A549 (cell line): ENCODE measurements at regions not wholly inside any gene's neighbourhood (a gene's known extent, or its start where the extent isn't known, plus 50 kb on each side); places are given as distances from the start of the nearest gene placed in this dataset.

Experiments
- CBX8 ChIP-seq: fragments of 200-600 bp; sonication (generic); IDR thresholded peaks from 2 replicates; pipeline ENCODE4 v1.6.1; 2016
- CTCF ChIP-seq: fragments of >200 bp; sonication (Bioruptor Twin); formaldehyde crosslinking; IDR thresholded peaks from 3 replicates; pipeline ENCODE4 v1.5.1; 2016
- FOSL2 ChIP-seq, 2 experiments: fragments of 450-650 bp in 1 of 2; fragments of >200 bp in 1 of 2; sonication (Bioruptor Twin) in 1 of 2; formaldehyde crosslinking; IDR thresholded peaks; 2 replicates each; pipeline versions ENCODE4 v1.5.0 to v1.6.1; 2016 to 2020; ENCODE audit warnings: mild to moderate bottlenecking in 1 of 2, moderate library complexity in 1 of 2
- JUN ChIP-seq, 2 experiments: fragments of >200 bp; sonication (Bioruptor Twin); formaldehyde crosslinking; IDR thresholded peaks; 2 replicates in 1 of 2; 3 replicates in 1 of 2; pipeline ENCODE4 v1.6.1; 2016 to 2017
- JUNB ChIP-seq: fragments of >200 bp; sonication (Bioruptor Twin); formaldehyde crosslinking; IDR thresholded peaks from 2 replicates; pipeline ENCODE4 v1.6.1; 2016
- KDM1A ChIP-seq: fragments of 200-600 bp; sonication (generic); IDR thresholded peaks from 2 replicates; pipeline ENCODE4 v1.6.1; 2016; ENCODE audit warnings: low read depth, mild to moderate bottlenecking
- ZSCAN20 ChIP-seq: fragments of 250-450 bp; sonication (Bioruptor Pico); IDR thresholded peaks from 2 replicates; pipeline ENCODE4 v1.8.0; 2022; ENCODE audit warnings: mild to moderate bottlenecking, moderate library complexity

- TF ChIP-seq ZSCAN20 (CRISPR knock-in tag) = no peak
- TF ChIP-seq KDM1A = no peak
- no peak for TF ChIP-seq CBX8
- TF ChIP-seq JUN (IDR thresholded peaks at IDR 0.05) = no peak
- TF ChIP-seq JUNB = no peak
- no peak for TF ChIP-seq CTCF
- no peak for TF ChIP-seq FOSL2 (IDR thresholded peaks at IDR 0.05)
- no peak for TF ChIP-seq FOSL2 (CRISPR knock-in tag; IDR thresholded peaks at IDR 0.05)
Measured at GRCh38 chr1:74908131-74908530, 175.2 kb downstream of the TYW3 start.
